ENCODE measurements at regions not wholly inside any gene's neighbourhood (a gene's known extent, or its start where the extent isn't known, plus 50 kb on each side); places are given as distances from the start of the nearest gene placed in this dataset.
"Not testable (repeated sequence)": the region's sequence is repeated elsewhere in the genome, so short reads cannot be mapped to it uniquely, and the experiment has no call there.

- no peak for TF ChIP-seq CTCF (conservative IDR thresholded peaks at IDR 0.05; ENCODE audit: low read length)
- DNase-seq (ENCODE audit: low read depth): no peak
- no peak overlapping the region for H3K4me3 ChIP-seq (ENCODE audit: low read length)
These were observed 467.5 kb downstream of the FBXO15 start for GRCh38 chr18:73679941-73680712.

DNA sequence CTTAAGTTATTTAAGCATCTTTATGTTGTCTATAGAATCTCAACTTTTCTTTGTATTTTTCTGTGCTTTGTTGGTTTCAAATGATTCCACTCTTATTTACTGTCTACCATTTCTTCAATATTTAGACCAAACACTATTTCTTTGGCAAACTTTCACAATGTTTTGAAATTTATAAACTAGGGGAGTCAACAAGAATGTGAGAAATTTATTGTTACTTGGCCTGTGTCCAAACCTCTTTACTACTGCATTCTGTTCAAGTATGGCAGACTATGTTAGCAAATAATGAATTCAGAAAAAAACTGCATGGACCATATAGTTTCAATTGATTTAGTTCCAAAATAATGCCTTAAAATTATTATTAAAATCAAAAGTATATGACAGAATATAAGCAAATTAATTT, 470.2 kb downstream of the FBXO15 start:
- TF ChIP-seq CTCF (conservative IDR thresholded peaks at IDR 0.05; ENCODE audit: low read length): no peak
- DNase-seq (ENCODE audit: low read depth): peak; percentile 49
- H3K4me3 ChIP-seq (ENCODE audit: low read length): no peak overlapping the region

GRCh38 chr18:73674125-73674865, 473.3 kb downstream of the FBXO15 start:
- no peak for DNase-seq (ENCODE audit: low read depth)
- H3K4me3 ChIP-seq (ENCODE audit: low read length): no peak overlapping the region
- TF ChIP-seq CTCF (conservative IDR thresholded peaks at IDR 0.05; ENCODE audit: low read length): no peak

GRCh38 chr18:73671480-73671879, 476.2 kb downstream of the FBXO15 start:
- not testable (repeated sequence) for DNase-seq (ENCODE audit: low read depth); H3K4me3 ChIP-seq (ENCODE audit: low read length)

- H3K4me3 ChIP-seq (ENCODE audit: low read length): no peak overlapping the region
- TF ChIP-seq CTCF (conservative IDR thresholded peaks at IDR 0.05; ENCODE audit: low read length): no peak
- DNase-seq (ENCODE audit: low read depth): no peak
These were observed 477.1 kb downstream of the FBXO15 start for GRCh38 chr18:73670524-73670923.

DNA sequence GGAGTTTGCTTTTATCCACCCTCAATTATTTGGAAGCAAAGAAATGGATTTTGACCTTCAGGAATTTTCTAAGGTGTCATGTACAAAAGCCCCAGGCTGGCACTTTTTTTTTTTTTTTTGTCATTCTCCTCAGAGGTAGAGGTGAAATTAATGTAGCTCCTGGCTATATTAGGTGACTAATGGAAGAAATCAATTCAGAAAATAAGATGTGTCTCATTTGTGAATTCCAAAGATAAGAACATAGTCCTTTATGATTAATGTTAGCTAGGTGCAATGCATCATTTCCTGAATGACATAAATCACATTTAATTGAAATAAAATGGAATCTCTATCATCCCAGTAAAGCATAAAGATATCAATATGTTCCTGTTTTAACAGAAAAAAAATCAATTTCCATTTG, 477.6 kb downstream of the FBXO15 start:
- DNase-seq (ENCODE audit: low read depth): no peak

DNA sequence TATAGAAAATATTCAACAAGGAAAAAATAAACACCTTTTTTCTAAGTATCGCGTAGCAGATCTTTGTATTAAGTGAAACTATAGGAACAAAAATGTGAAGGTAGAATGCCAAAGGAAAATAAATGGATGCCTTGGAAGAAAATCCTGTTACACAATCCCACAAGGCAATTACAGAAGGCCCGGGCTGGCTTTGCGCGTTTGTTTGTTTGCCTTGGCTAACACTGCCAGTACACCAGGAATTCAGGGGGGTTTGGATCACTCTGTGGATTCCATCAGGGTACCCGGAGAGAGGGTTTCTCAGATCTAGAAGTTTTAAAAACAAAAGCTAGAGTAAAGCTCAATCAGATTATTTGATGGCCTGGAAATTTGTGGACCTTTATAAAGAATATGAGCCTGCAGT, 478.3 kb downstream of the FBXO15 start:
- TF ChIP-seq CTCF (conservative IDR thresholded peaks at IDR 0.05; ENCODE audit: low read length): no peak
- H3K4me3 ChIP-seq (ENCODE audit: low read length): no peak overlapping the region
- peak; percentile 39 for DNase-seq (ENCODE audit: low read depth)

More for the DNA sequence above, 477.6 kb downstream of the FBXO15 start:
- H3K4me3 ChIP-seq (ENCODE audit: low read length): no peak overlapping the region
- TF ChIP-seq CTCF (conservative IDR thresholded peaks at IDR 0.05; ENCODE audit: low read length): no peak

Measured in AG10803 (cell line).